Common myeloid progenitor, CD34-positive (primary cell): ENCODE measurements at regions not wholly inside any gene's neighbourhood (a gene's known extent, or its start where the extent isn't known, plus 50 kb on each side); places are given as distances from the start of the nearest gene placed in this dataset.

ENCODE experiments used
- CTCF ChIA-PET: fragments of 350-600 bp; sonication (Branson Sonifier 250); formaldehyde crosslinking; loops from one replicate; lab custom pipeline; 2021; ENCODE audit warnings: antibody characterized with exemption; lab: Charles Lee
- POLR2A ChIA-PET: fragments of 350-600 bp; sonication (Branson Sonifier 250); formaldehyde crosslinking; loops from one replicate; lab custom pipeline; 2021; ENCODE audit warnings: antibody characterized with exemption; lab: Charles Lee
- DNase-seq, 3 donors: peaks; one replicate each; pipeline versions ENCODE4 v3.0.0 to v3.0.0-alpha.2; 2013
- H3K27ac ChIP-seq, 2 experiments: 1 replicate in 1 of 2; 2 replicates in 1 of 2; pipeline ENCODE4 v1.7.0; 2013; ENCODE audit warnings: inconsistent platforms in 2 of 2, low read length in 2 of 2, mild to moderate bottlenecking in 2 of 2, low read depth in 1 of 2, moderate library complexity in 1 of 2; ENCODE audit not compliant: severe bottlenecking in 2 of 2, insufficient read depth in 1 of 2, poor library complexity in 1 of 2
- H3K27me3 ChIP-seq, 5 experiments: replicated peaks in 2 of 5; 1 replicate in 3 of 5; 2 replicates in 2 of 5; pipeline versions ENCODE4 v1.6.1 to v1.7.0; 2013; ENCODE audit warnings: low read length in 4 of 5, mild to moderate bottlenecking in 2 of 5, moderate library complexity in 2 of 5, inconsistent platforms in 1 of 5; ENCODE audit not compliant: insufficient read depth in 5 of 5, control insufficient read depth in 4 of 5
- H3K36me3 ChIP-seq, 4 experiments: 1 replicate in 2 of 4; 2 replicates in 2 of 4; pipeline versions ENCODE4 v1.6.1 to v1.7.0; 2013; ENCODE audit warnings: low read length in 3 of 4, control low read depth in 1 of 4, mild to moderate bottlenecking in 1 of 4; ENCODE audit not compliant: control insufficient read depth in 4 of 4, insufficient read depth in 4 of 4
- H3K4me1 ChIP-seq, 4 experiments: 1 replicate in 3 of 4; 2 replicates in 1 of 4; pipeline versions ENCODE4 v1.6.1 to v1.7.1; 2013; ENCODE audit warnings: low read length in 3 of 4, mild to moderate bottlenecking in 3 of 4, control low read depth in 1 of 4, inconsistent platforms in 1 of 4, moderate library complexity in 1 of 4; ENCODE audit not compliant: control insufficient read depth in 4 of 4, insufficient read depth in 4 of 4; ENCODE audit errors: control extremely low read depth in 1 of 4
- H3K4me3 ChIP-seq, 7 experiments: 1 replicate in 4 of 7; 2 replicates in 3 of 7; pipeline versions ENCODE4 v1.5.1 to v1.7.0; 2013; ENCODE audit warnings: mild to moderate bottlenecking in 7 of 7, low read length in 6 of 7, moderate library complexity in 6 of 7, inconsistent platforms in 2 of 7, low read depth in 2 of 7, control low read depth in 1 of 7; ENCODE audit not compliant: insufficient read depth in 4 of 7, control insufficient read depth in 1 of 7; ENCODE audit errors: extremely low read depth in 1 of 7
- H3K9me3 ChIP-seq, 5 experiments: 1 replicate in 4 of 5; 2 replicates in 1 of 5; pipeline versions ENCODE4 v1.6.1 to v1.7.1; 2013; ENCODE audit warnings: low read length in 4 of 5, mild to moderate bottlenecking in 2 of 5, inconsistent platforms in 1 of 5, low read depth in 1 of 5, moderate library complexity in 1 of 5; ENCODE audit not compliant: control insufficient read depth in 4 of 5, insufficient read depth in 2 of 5; ENCODE audit errors: control extremely low read depth in 1 of 5
- WGBS: methylation state at CpG from one replicate; pipeline ENCODE4 v1.1.5; 2013; ENCODE audit not compliant: insufficient coverage; 5-methylcytosine and 5-hydroxymethylcytosine counted together

- Histone ChIP-seq H3K36me3 (no peaks in the 10 kb centered on the region), H3K27me3 (peaks cover 0 to 1% (median 0%) of the 10 kb centered on the region in 5 experiments), H3K4me3 (no peak overlapping the region), H3K4me1 (no peaks in the 10 kb centered on the region), H3K27ac (no peak overlapping the region), H3K9me3 (peaks cover 0 to 2% (median 0%) of the 10 kb centered on the region in 5 experiments)
- ChIA-PET CTCF (no interaction called here), POLR2A (no interaction called here)
- WGBS: 97% methylated on average over 3 of the region's 3 CpGs
- DNase-seq: no peak
Measured at GRCh38 chr10:47146572-47146971, 153.4 kb upstream of the GDF10 start.

DNA sequence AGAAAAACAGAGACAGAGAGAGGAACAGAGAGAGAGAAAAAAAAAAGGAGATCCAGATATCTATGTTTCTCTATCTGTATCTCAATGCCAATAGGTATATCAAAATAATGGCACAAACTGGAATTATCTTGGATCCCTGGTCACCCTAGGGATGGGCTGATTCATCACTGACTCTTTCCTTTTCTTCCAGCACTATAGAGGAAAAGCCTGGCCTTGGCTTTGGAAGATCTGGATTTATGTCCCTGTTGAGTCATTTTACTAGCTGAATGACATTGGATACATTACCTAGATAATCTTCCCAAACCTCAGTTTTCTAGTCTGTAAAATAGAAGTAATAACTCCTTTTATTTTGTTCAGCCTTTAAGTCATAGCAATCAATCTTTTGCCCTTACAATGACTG lies 152.8 kb upstream of the GDF10 start:
- Histone ChIP-seq H3K4me3 (no peak overlapping the region), H3K27me3 (peaks cover 0 to 1% (median 0%) of the 10 kb centered on the region in 5 experiments), H3K27ac (no peak overlapping the region), H3K4me1 (no peaks in the 10 kb centered on the region), H3K36me3 (no peaks in the 10 kb centered on the region), H3K9me3 (peaks cover 0 to 2% (median 0%) of the 10 kb centered on the region in 5 experiments)
- CTCF ChIA-PET: no interaction called here
- DNase-seq: no peak
- POLR2A ChIA-PET: no interaction called here

DNA sequence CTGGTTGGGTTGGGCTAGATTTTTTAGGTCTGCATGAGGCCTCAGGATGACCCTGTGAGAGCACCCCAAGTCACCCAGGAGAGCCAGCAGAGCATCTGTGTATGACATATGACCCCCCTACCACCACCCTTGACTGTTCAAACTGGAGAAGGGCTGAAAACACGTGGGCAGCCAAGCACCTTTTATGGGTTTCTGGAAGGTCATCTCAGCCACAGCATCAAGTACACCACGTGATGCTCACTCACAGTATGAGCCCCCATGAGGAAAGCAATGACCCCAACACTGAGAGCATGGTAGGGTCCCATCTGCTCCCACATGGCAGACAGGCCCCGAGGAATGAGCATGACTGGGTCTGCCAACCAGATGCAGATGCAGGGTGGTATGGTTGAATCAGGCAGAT lies 149.4 kb upstream of the GDF10 start:
- CTCF ChIA-PET: interaction anchor here (0.8 to 1.2 kb wide), 2 partner anchors 19 to 68 kb away, joined by 3 read pairs; no protein-coding TSS in a partner anchor

GRCh38 chr10:47151920-47152319 lies 148.1 kb upstream of the GDF10 start:
- 100% methylated on average over 4 of the region's 6 CpGs for WGBS
- no peaks in the 10 kb centered on the region for H3K27me3 ChIP-seq
- ChIA-PET CTCF (interaction anchor here (1.5 kb wide), 1 partner anchor 20 kb away, joined by 4 read pairs; no protein-coding TSS in a partner anchor), POLR2A (no interaction called here)
- H3K4me1 ChIP-seq: no peaks in the 10 kb centered on the region
- H3K9me3 ChIP-seq: peaks cover 1 to 21% (median 10%) of the 10 kb centered on the region in 5 experiments
- H3K36me3 ChIP-seq: no peaks in the 10 kb centered on the region
- no peak overlapping the region for H3K27ac ChIP-seq
- no peak overlapping the region for H3K4me3 ChIP-seq
- DNase-seq: no peak

More for the DNA sequence above, 149.4 kb upstream of the GDF10 start:
- Histone ChIP-seq H3K36me3 (no peaks in the 10 kb centered on the region), H3K9me3 (peaks cover 0 to 17% (median 10%) of the 10 kb centered on the region in 5 experiments), H3K4me1 (no peaks in the 10 kb centered on the region), H3K4me3 (no peak overlapping the region), H3K27ac (no peak overlapping the region), H3K27me3 (no peaks in the 10 kb centered on the region)
- 90% methylated on average over 2 of the region's 3 CpGs for WGBS
- POLR2A ChIA-PET: no interaction called here
- no peak for DNase-seq

- Histone ChIP-seq H3K27me3 (no peaks in the 10 kb centered on the region), H3K9me3 (peaks cover 1 to 23% (median 10%) of the 10 kb centered on the region in 5 experiments), H3K4me1 (no peaks in the 10 kb centered on the region), H3K27ac (no peak overlapping the region), H3K4me3 (no peak overlapping the region), H3K36me3 (no peaks in the 10 kb centered on the region)
- DNase-seq: peak in 2 of 3 donors; percentile 31 to 42
- 100% methylated on average over 2 of the region's 3 CpGs for WGBS
- ChIA-PET POLR2A (no interaction called here), CTCF (interaction anchor here (1.5 kb wide), 1 partner anchor 19 kb away, joined by 4 read pairs; no protein-coding TSS in a partner anchor)
Measured at GRCh38 chr10:47152861-47153349, 147.1 kb upstream of the GDF10 start.

- ChIA-PET POLR2A (no interaction called here), CTCF (interaction anchor here (1.1 kb wide), 1 partner anchor 22 kb away, joined by 3 read pairs; no protein-coding TSS in a partner anchor)
- H3K36me3 ChIP-seq: no peaks in the 10 kb centered on the region
- no peaks in the 10 kb centered on the region for H3K4me1 ChIP-seq
- DNase-seq: peak in 2 of 3 donors; percentile 21 to 40
- H3K9me3 ChIP-seq: peaks cover 1 to 23% (median 10%) of the 10 kb centered on the region in 5 experiments
- no peaks in the 10 kb centered on the region for H3K27me3 ChIP-seq
- no peak overlapping the region for H3K27ac ChIP-seq
- no peak overlapping the region for H3K4me3 ChIP-seq
Measured at GRCh38 chr10:47154762-47155161, 145.2 kb upstream of the GDF10 start.

GRCh38 chr10:47156873-47157272 lies 143.1 kb upstream of the GDF10 start:
- H3K9me3 ChIP-seq: peaks cover 1 to 21% (median 10%) of the 10 kb centered on the region in 5 experiments
- no peaks in the 10 kb centered on the region for H3K36me3 ChIP-seq
- no peak overlapping the region for H3K4me3 ChIP-seq
- CTCF ChIA-PET: interaction anchor here (1.3 to 1.4 kb wide), 2 partner anchors 9 to 10 kb away, joined by 3 to 4 read pairs; no protein-coding TSS in a partner anchor
- no peaks in the 10 kb centered on the region for H3K4me1 ChIP-seq
- no peaks in the 10 kb centered on the region for H3K27me3 ChIP-seq
- no peak for DNase-seq
- H3K27ac ChIP-seq: no peak overlapping the region
- POLR2A ChIA-PET: no interaction called here
- 92% methylated on average over 4 of the region's 4 CpGs for WGBS
